ENCODE measurements at regions not wholly inside any gene's neighbourhood (a gene's known extent, or its start where the extent isn't known, plus 50 kb on each side); places are given as distances from the start of the nearest gene placed in this dataset.

GRCh38 chr18:39825485-39826150 lies 2129.4 kb upstream of the PIK3C3 start:
- in situ Hi-C loops (cut with HindIII; ENCODE audit: low pct_unique_long_range_greater_than_20kb, low sequenced_read_pairs) = no loop called here
- no peak for DNase-seq (ENCODE audit: low read depth in 1 of 2, low spot score in 1 of 2)
- no peak for TF ChIP-seq JUND (IDR thresholded peaks at IDR 0.05; ENCODE audit: low read depth)

DNA sequence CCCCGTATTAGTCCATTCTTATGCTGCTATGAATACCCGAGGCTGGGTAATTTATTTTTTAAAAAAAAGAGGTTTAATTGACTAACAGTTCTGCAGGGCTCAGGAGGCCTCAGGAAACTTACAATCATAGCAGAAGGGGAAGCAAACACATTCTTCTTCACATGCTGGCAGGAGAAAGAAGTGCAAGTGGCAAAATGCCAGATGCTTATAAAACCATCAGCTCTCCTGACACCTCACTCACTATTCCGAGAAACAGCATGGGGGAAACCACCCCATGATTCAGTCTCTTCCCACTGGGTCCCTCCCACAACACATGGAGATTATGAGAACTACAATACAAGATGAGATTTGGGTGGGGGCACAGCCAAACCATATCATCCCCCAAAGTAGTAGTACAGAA lies 2148.5 kb upstream of the PIK3C3 start:
- peak in 1 of 2 experiments; percentile 28 for DNase-seq (ENCODE audit: low read depth in 1 of 2, low spot score in 1 of 2)
- TF ChIP-seq JUND (IDR thresholded peaks at IDR 0.05; ENCODE audit: low read depth) = no peak
- in situ Hi-C loops (cut with HindIII; ENCODE audit: low pct_unique_long_range_greater_than_20kb, low sequenced_read_pairs) = no loop called here

- DNase-seq (ENCODE audit: low read depth in 1 of 2, low spot score in 1 of 2) = peak in 1 of 2 experiments; percentile 2
- no peak for TF ChIP-seq JUND (IDR thresholded peaks at IDR 0.05; ENCODE audit: low read depth)
- in situ Hi-C loops (cut with HindIII; ENCODE audit: low pct_unique_long_range_greater_than_20kb, low sequenced_read_pairs) = no loop called here
Observed at GRCh38 chr18:39805218-39805617, 2149.8 kb upstream of the PIK3C3 start.

DNA sequence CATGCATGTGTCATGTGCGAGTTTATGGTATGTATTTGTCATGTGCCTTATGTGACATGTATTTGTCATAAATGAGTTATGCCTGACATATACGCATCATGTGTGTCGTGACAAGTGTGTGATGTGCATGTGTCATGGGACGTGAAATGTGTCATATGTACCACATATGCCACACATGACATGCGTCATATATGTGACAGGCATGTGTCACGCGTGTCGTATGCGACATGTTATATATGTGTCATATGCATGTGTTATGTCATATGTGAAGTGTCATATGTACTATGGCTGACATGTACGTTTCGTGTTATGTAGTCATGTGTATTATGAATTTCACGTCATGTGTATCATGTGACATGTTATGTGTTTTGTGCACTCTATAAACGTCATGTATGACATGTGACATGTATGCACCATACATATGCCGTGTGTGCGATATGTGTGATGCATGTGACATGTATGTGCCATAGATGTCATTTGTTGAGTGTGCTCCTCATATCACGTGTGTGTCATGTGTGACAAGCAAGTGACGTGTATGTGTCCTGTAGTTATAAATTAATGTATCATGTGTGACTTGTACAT lies 2152.3 kb upstream of the PIK3C3 start:
- no peak for TF ChIP-seq JUND (IDR thresholded peaks at IDR 0.05; ENCODE audit: low read depth)
- in situ Hi-C loops (cut with HindIII; ENCODE audit: low pct_unique_long_range_greater_than_20kb, low sequenced_read_pairs) = no loop called here
- no peak for DNase-seq (ENCODE audit: low read depth in 1 of 2, low spot score in 1 of 2)

DNA sequence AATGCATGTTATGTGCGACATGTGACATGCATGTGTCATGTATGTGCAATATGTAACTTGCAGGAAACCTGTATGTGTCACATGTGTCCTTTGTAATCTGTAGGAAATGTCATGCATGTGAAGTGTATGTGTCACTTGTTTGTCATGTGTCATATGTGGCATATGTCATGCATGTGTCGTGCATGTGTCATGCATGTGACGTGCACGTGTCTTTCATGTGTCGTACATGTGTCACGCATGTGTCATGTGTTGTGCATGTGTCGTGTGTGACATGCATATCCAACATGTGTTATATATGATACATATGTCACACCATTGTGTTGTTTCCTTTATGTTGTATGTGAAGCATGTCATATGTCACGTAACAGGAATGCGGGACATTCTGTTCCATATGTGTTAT lies 2153.2 kb upstream of the PIK3C3 start:
- TF ChIP-seq JUND (IDR thresholded peaks at IDR 0.05; ENCODE audit: low read depth) = no peak
- no peak for DNase-seq (ENCODE audit: low read depth in 1 of 2, low spot score in 1 of 2)
- in situ Hi-C loops (cut with HindIII; ENCODE audit: low pct_unique_long_range_greater_than_20kb, low sequenced_read_pairs) = no loop called here

DNA sequence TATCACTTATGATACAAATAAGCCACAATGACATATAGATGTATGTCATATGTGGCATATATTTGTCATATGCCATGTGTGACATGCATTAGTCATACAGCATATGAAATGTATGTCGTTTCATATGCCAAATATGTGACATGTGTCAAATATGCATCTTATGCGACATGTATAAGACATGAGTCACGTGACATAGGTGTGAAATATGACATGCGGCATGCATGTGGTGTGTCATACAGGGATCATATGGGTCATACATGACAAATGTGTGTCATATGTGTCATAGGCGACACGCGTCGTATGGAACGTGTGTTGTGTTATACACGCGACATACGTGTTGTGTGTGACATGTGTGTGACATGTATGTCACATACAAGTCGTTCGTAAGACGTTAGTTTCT lies 2154.0 kb upstream of the PIK3C3 start:
- peak in 1 of 2 experiments; percentile 1 for DNase-seq (ENCODE audit: low read depth in 1 of 2, low spot score in 1 of 2)
- TF ChIP-seq JUND (IDR thresholded peaks at IDR 0.05; ENCODE audit: low read depth) = no peak
- in situ Hi-C loops (cut with HindIII; ENCODE audit: low pct_unique_long_range_greater_than_20kb, low sequenced_read_pairs) = no loop called here

DNA sequence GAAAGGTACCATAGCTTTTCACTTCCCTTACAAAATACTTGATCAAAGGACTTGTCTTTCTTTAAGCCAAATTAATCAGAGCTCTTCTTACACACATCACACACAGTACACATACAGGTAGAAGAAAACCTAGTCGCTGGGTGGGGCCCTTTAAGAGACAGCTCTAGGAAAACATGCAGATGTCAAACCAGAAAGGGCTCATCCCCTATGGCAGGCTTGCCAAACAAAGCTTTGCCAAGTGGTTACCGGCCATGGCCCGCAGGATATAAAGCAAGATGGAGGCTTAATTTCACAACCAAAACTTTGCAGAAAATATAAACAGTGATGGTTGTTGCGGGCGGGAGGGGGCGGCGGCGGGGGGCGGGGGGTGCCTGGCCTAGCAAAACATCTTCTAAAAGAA lies 2156.0 kb upstream of the PIK3C3 start:
- DNase-seq (ENCODE audit: low read depth in 1 of 2, low spot score in 1 of 2) = peak; percentile 2 to 65
- in situ Hi-C loops (cut with HindIII; ENCODE audit: low pct_unique_long_range_greater_than_20kb, low sequenced_read_pairs) = no loop called here
- no peak for TF ChIP-seq JUND (IDR thresholded peaks at IDR 0.05; ENCODE audit: low read depth)

- in situ Hi-C loops (cut with HindIII; ENCODE audit: low pct_unique_long_range_greater_than_20kb, low sequenced_read_pairs) = no loop called here
- TF ChIP-seq JUND (IDR thresholded peaks at IDR 0.05; ENCODE audit: low read depth) = no peak
- no peak for DNase-seq (ENCODE audit: low read depth in 1 of 2, low spot score in 1 of 2)
Observed at GRCh38 chr18:39796393-39796792, 2158.6 kb upstream of the PIK3C3 start.

- DNase-seq (ENCODE audit: low read depth in 1 of 2, low spot score in 1 of 2) = no peak
- no peak for TF ChIP-seq JUND (IDR thresholded peaks at IDR 0.05; ENCODE audit: low read depth)
- in situ Hi-C loops (cut with HindIII; ENCODE audit: low pct_unique_long_range_greater_than_20kb, low sequenced_read_pairs) = no loop called here
Observed at GRCh38 chr18:39795350-39795749, 2159.7 kb upstream of the PIK3C3 start.

- in situ Hi-C loops (cut with HindIII; ENCODE audit: low pct_unique_long_range_greater_than_20kb, low sequenced_read_pairs) = no loop called here
- TF ChIP-seq JUND (IDR thresholded peaks at IDR 0.05; ENCODE audit: low read depth) = no peak
- no peak for DNase-seq (ENCODE audit: low read depth in 1 of 2, low spot score in 1 of 2)
Observed at GRCh38 chr18:39793609-39794008, 2161.4 kb upstream of the PIK3C3 start.

DNA sequence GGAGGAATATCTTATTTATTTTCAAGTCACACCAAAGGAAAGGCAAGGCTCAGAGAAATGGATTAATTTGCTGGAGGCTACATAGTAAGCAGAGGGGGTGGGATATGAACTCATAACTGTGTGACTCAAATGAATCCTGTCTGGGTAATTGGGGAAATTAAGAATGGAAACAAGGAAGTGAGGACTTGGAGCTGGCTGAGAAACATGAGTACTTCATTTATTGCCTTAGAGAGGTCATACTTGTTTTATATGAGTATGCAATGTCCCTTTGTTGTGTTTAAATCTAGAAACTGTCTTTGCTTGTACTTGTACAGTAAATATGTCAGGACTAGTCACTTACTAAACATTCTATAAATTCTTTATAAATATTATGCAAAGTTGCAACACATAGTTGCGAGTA lies 2166.7 kb upstream of the PIK3C3 start:
- in situ Hi-C loops (cut with HindIII; ENCODE audit: low pct_unique_long_range_greater_than_20kb, low sequenced_read_pairs) = no loop called here

DNA sequence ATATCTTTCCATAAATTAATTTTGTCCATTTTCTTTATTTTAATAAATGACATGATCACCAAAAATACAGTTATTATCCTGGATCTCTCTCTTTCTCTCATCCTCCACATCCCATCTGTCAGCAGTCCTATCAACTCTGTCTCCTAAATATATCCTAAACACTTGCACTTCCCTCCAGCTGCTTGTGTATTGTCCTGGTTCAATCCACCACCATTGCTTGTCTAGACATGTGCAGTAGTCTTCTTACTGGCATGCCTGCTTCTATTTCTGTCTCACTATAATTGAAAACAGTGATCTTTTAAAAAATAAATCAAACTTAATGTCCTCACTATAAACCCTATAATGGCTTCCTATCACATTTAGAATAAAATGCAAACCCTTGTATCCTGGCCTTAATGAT lies 2168.6 kb upstream of the PIK3C3 start:
- no peak for TF ChIP-seq JUND (IDR thresholded peaks at IDR 0.05; ENCODE audit: low read depth)
- in situ Hi-C loops (cut with HindIII; ENCODE audit: low pct_unique_long_range_greater_than_20kb, low sequenced_read_pairs) = no loop called here
- no peak for DNase-seq (ENCODE audit: low read depth in 1 of 2, low spot score in 1 of 2)

More for the DNA sequence above, 2166.7 kb upstream of the PIK3C3 start:
- no peak for TF ChIP-seq JUND (IDR thresholded peaks at IDR 0.05; ENCODE audit: low read depth)
- DNase-seq (ENCODE audit: low read depth in 1 of 2, low spot score in 1 of 2) = no peak

GRCh38 chr18:39784541-39784940 lies 2170.5 kb upstream of the PIK3C3 start:
- TF ChIP-seq JUND (IDR thresholded peaks at IDR 0.05; ENCODE audit: low read depth) = no peak
- no peak for DNase-seq (ENCODE audit: low read depth in 1 of 2, low spot score in 1 of 2)
- in situ Hi-C loops (cut with HindIII; ENCODE audit: low pct_unique_long_range_greater_than_20kb, low sequenced_read_pairs) = no loop called here

DNA sequence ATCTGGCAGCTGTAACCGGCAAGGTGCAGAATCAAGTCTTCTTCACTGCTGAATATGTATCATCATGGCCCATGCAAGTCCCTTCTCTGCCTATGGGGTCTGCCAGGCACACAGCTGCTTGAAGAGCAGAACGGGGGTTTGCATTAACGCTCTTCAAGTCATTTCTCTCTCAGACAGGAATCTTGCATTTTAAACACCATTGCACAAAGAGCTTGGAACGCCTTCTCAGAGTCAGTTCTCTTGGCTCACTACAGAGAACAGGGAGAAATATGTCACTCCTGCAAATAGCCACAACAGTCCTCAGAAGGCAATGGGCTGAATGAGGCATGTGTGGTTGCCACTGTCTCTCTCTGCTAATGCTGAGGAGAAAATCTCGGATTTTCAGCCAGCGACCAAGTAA lies 2173.5 kb upstream of the PIK3C3 start:
- no peak for DNase-seq (ENCODE audit: low read depth in 1 of 2, low spot score in 1 of 2)
- in situ Hi-C loops (cut with HindIII; ENCODE audit: low pct_unique_long_range_greater_than_20kb, low sequenced_read_pairs) = no loop called here
- no peak for TF ChIP-seq JUND (IDR thresholded peaks at IDR 0.05; ENCODE audit: low read depth)

Measured in T47D (cell line).